Cardiac septum (tissue), 1 donor: ENCODE measurements at regions not wholly inside any gene's neighbourhood (a gene's known extent, or its start where the extent isn't known, plus 50 kb on each side); places are given as distances from the start of the nearest gene placed in this dataset.
"Not testable (repeated sequence)": the region's sequence is repeated elsewhere in the genome, so short reads cannot be mapped to it uniquely, and the experiment has no call there.

Experiments
- DNase-seq: peaks from one replicate; pipeline ENCODE4 v3.0.0-alpha.2; 2020; ENCODE audit warnings: low spot score
- intact Hi-C: fragments of 100-400 bp; cut with DNase I; formaldehyde crosslinking; loops from one replicate; pipeline ENCODE4 v1.14.0; 2022
- donor health status: DM: no; HTN: no; CAD: no.

- DNase-seq, intact Hi-C loops: not testable (repeated sequence)
These were observed 80.4 kb upstream of the ZNF658 start for GRCh38 chr9:66820014-66820660.

GRCh38 chr9:66824169-66824568 is 76.4 kb upstream of the ZNF658 start:
- DNase-seq, intact Hi-C loops: not testable (repeated sequence)

- peak; percentile 44 for DNase-seq
- intact Hi-C loops = not testable (repeated sequence)
These were observed 70.7 kb upstream of the ZNF658 start for GRCh38 chr9:66829853-66830252.

GRCh38 chr9:66830777-66831497 is 69.6 kb upstream of the ZNF658 start:
- intact Hi-C loops = not testable (repeated sequence)
- DNase-seq = peak; percentile 58

GRCh38 chr9:66832222-66832621 is 68.3 kb upstream of the ZNF658 start:
- intact Hi-C loops, DNase-seq: not testable (repeated sequence)

GRCh38 chr9:66837242-66837937 is 63.1 kb upstream of the ZNF658 start:
- DNase-seq, intact Hi-C loops: not testable (repeated sequence)
